ENCODE measurements at regions not wholly inside any gene's neighbourhood (a gene's known extent, or its start where the extent isn't known, plus 50 kb on each side); places are given as distances from the start of the nearest gene placed in this dataset.
A peak's percentile ranks its signal among the peaks of the same experiment; 100 is the strongest.

- no peak for DNase-seq
- Mint-ChIP-seq H3K4me3 (no peak overlapping the region), H3K4me1 (peaks cover 6% of the 10 kb centered on the region), H3K36me3 (no peaks in the 10 kb centered on the region), H3K27ac (no peak overlapping the region), H3K27me3 (peaks cover 15% of the 10 kb centered on the region), H3K9me3 (no peaks in the 10 kb centered on the region)
- CTCF ChIA-PET = interaction anchor here (0.6 kb wide), 1 partner anchor 82 kb away, joined by 3 read pairs; no protein-coding TSS in a partner anchor
These were observed 328.0 kb downstream of the RAPGEF2 start for GRCh38 chr4:159430896-159431295.

GRCh38 chr4:159432436-159432835 lies 329.6 kb downstream of the RAPGEF2 start:
- Mint-ChIP-seq H3K27ac (no peak overlapping the region), H3K36me3 (no peaks in the 10 kb centered on the region), H3K4me1 (peaks cover 8% of the 10 kb centered on the region), H3K4me3 (no peak overlapping the region), H3K9me3 (no peaks in the 10 kb centered on the region), H3K27me3 (peaks cover 8% of the 10 kb centered on the region)
- CTCF ChIA-PET = no interaction called here
- no peak for DNase-seq

- no peaks in the 10 kb centered on the region for H3K9me3 Mint-ChIP-seq
- H3K27me3 Mint-ChIP-seq = peaks cover 5% of the 10 kb centered on the region
- no peak for DNase-seq
- H3K36me3 Mint-ChIP-seq = no peaks in the 10 kb centered on the region
- H3K4me1 Mint-ChIP-seq = peaks cover 8% of the 10 kb centered on the region
- CTCF ChIA-PET = no interaction called here
- no peak overlapping the region for H3K27ac Mint-ChIP-seq
- H3K4me3 Mint-ChIP-seq = no peak overlapping the region
These were observed 330.5 kb downstream of the RAPGEF2 start for GRCh38 chr4:159433337-159433736.

- Mint-ChIP-seq H3K4me1 (peaks cover 8% of the 10 kb centered on the region), H3K27me3 (peaks cover 5% of the 10 kb centered on the region), H3K9me3 (no peaks in the 10 kb centered on the region), H3K4me3 (no peak overlapping the region), H3K36me3 (no peaks in the 10 kb centered on the region), H3K27ac (no peak overlapping the region)
- DNase-seq = no peak
- CTCF ChIA-PET = no interaction called here
These were observed 331.4 kb downstream of the RAPGEF2 start for GRCh38 chr4:159434114-159434870.

GRCh38 chr4:159434871-159435241 lies 332.0 kb downstream of the RAPGEF2 start:
- no peak overlapping the region for H3K27ac Mint-ChIP-seq
- CTCF ChIA-PET = no interaction called here
- H3K9me3 Mint-ChIP-seq = no peaks in the 10 kb centered on the region
- no peaks in the 10 kb centered on the region for H3K36me3 Mint-ChIP-seq
- DNase-seq = no peak
- H3K4me3 Mint-ChIP-seq = no peak overlapping the region
- peaks cover 8% of the 10 kb centered on the region for H3K4me1 Mint-ChIP-seq
- peaks cover 5% of the 10 kb centered on the region for H3K27me3 Mint-ChIP-seq

- no peaks in the 10 kb centered on the region for H3K9me3 Mint-ChIP-seq
These were observed 332.7 kb downstream of the RAPGEF2 start for GRCh38 chr4:159435561-159436023.

GRCh38 chr4:159443975-159444374 lies 341.1 kb downstream of the RAPGEF2 start:
- CTCF ChIA-PET = interaction anchor here (1.0 kb wide), 1 partner anchor 12 kb away, joined by 4 read pairs; no protein-coding TSS in a partner anchor
- no peak for DNase-seq
- H3K9me3 Mint-ChIP-seq = no peaks in the 10 kb centered on the region
- H3K36me3 Mint-ChIP-seq = no peaks in the 10 kb centered on the region
- peaks cover 12% of the 10 kb centered on the region for H3K27me3 Mint-ChIP-seq
- no peak overlapping the region for H3K4me3 Mint-ChIP-seq
- no peak overlapping the region for H3K27ac Mint-ChIP-seq
- H3K4me1 Mint-ChIP-seq = no peaks in the 10 kb centered on the region

More at GRCh38 chr4:159435561-159436023, 332.7 kb downstream of the RAPGEF2 start:
- DNase-seq = no peak
- H3K4me3 Mint-ChIP-seq = no peak overlapping the region
- no peaks in the 10 kb centered on the region for H3K36me3 Mint-ChIP-seq
- peaks cover 5% of the 10 kb centered on the region for H3K27me3 Mint-ChIP-seq
- H3K4me1 Mint-ChIP-seq = peaks cover 8% of the 10 kb centered on the region
- H3K27ac Mint-ChIP-seq = no peak overlapping the region
- CTCF ChIA-PET = no interaction called here

GRCh38 chr4:159444678-159445077 lies 341.8 kb downstream of the RAPGEF2 start:
- no peaks in the 10 kb centered on the region for H3K4me1 Mint-ChIP-seq
- no peaks in the 10 kb centered on the region for H3K9me3 Mint-ChIP-seq
- H3K27me3 Mint-ChIP-seq = peaks cover 12% of the 10 kb centered on the region
- no peak overlapping the region for H3K4me3 Mint-ChIP-seq
- H3K27ac Mint-ChIP-seq = no peak overlapping the region
- CTCF ChIA-PET = interaction anchor here (1.0 kb wide), 1 partner anchor 11 kb away, joined by 4 read pairs; no protein-coding TSS in a partner anchor
- DNase-seq = no peak
- no peaks in the 10 kb centered on the region for H3K36me3 Mint-ChIP-seq

- no peak for DNase-seq
- H3K4me1 Mint-ChIP-seq = no peaks in the 10 kb centered on the region
- peaks cover 12% of the 10 kb centered on the region for H3K27me3 Mint-ChIP-seq
- no peak overlapping the region for H3K27ac Mint-ChIP-seq
- H3K9me3 Mint-ChIP-seq = no peaks in the 10 kb centered on the region
- CTCF ChIA-PET = no interaction called here
- no peaks in the 10 kb centered on the region for H3K36me3 Mint-ChIP-seq
- H3K4me3 Mint-ChIP-seq = no peak overlapping the region
These were observed 342.8 kb downstream of the RAPGEF2 start for GRCh38 chr4:159445692-159446091.

GRCh38 chr4:159446266-159446976 lies 343.5 kb downstream of the RAPGEF2 start:
- Mint-ChIP-seq H3K4me1 (no peaks in the 10 kb centered on the region), H3K9me3 (no peaks in the 10 kb centered on the region), H3K36me3 (no peaks in the 10 kb centered on the region), H3K4me3 (no peak overlapping the region), H3K27me3 (peaks cover 12% of the 10 kb centered on the region), H3K27ac (no peak overlapping the region)
- DNase-seq = peak; percentile 30
- CTCF ChIA-PET = no interaction called here

GRCh38 chr4:159447296-159447695 lies 344.4 kb downstream of the RAPGEF2 start:
- Mint-ChIP-seq H3K4me1 (no peaks in the 10 kb centered on the region), H3K4me3 (no peak overlapping the region), H3K27ac (no peak overlapping the region), H3K36me3 (no peaks in the 10 kb centered on the region), H3K27me3 (peaks cover 12% of the 10 kb centered on the region), H3K9me3 (no peaks in the 10 kb centered on the region)
- CTCF ChIA-PET = no interaction called here
- DNase-seq = no peak

- no peak for DNase-seq
- H3K4me1 Mint-ChIP-seq = no peaks in the 10 kb centered on the region
- no peak overlapping the region for H3K4me3 Mint-ChIP-seq
- H3K36me3 Mint-ChIP-seq = no peaks in the 10 kb centered on the region
- H3K9me3 Mint-ChIP-seq = no peaks in the 10 kb centered on the region
- H3K27me3 Mint-ChIP-seq = peaks cover 12% of the 10 kb centered on the region
- H3K27ac Mint-ChIP-seq = no peak overlapping the region
- CTCF ChIA-PET = no interaction called here
These were observed 348.1 kb downstream of the RAPGEF2 start for GRCh38 chr4:159451006-159451405.

- CTCF ChIA-PET = interaction anchor here (0.7 to 1.3 kb wide), 5 partner anchors 12 to 1200 kb away, joined by 3 to 4 read pairs (median 3); no protein-coding TSS in a partner anchor
- Mint-ChIP-seq H3K9me3 (no peaks in the 10 kb centered on the region), H3K4me1 (no peaks in the 10 kb centered on the region), H3K4me3 (no peak overlapping the region), H3K27ac (no peak overlapping the region), H3K27me3 (no peaks in the 10 kb centered on the region), H3K36me3 (no peaks in the 10 kb centered on the region)
- DNase-seq = no peak
These were observed 352.9 kb downstream of the RAPGEF2 start for GRCh38 chr4:159455675-159456237.

- Mint-ChIP-seq H3K9me3 (peaks cover 4% of the 10 kb centered on the region), H3K27ac (no peak overlapping the region), H3K36me3 (peaks cover 2% of the 10 kb centered on the region), H3K4me1 (no peaks in the 10 kb centered on the region), H3K27me3 (no peaks in the 10 kb centered on the region), H3K4me3 (no peak overlapping the region)
- CTCF ChIA-PET = no interaction called here
- DNase-seq = no peak
These were observed 357.5 kb downstream of the RAPGEF2 start for GRCh38 chr4:159460371-159460770.

Measured in activated naive CD4-positive, alpha-beta T cell treated with anti-CD3 and anti-CD28 coated beads, Interleukin-2, amount 10 ng/mL, durations not matched to agents 7 days and 5 days (primary cell).